GM23338 (cell line): ENCODE measurements at regions not wholly inside any gene's neighbourhood (a gene's known extent, or its start where the extent isn't known, plus 50 kb on each side); places are given as distances from the start of the nearest gene placed in this dataset.
A peak's percentile ranks its signal among the peaks of the same experiment; 100 is the strongest.

Experiments
- ATAC-seq: fragments of 200-7000 bp; cut with Tn5 transposase; 3 replicates; pipeline ENCODE4 v1.9.1; 2020
- DNase-seq: peaks from one replicate; pipeline ENCODE4 v3.0.0-alpha.2; 2015; ENCODE audit warnings: low spot score
- H2AFZ ChIP-seq: fragments of 200-600 bp; sonication (generic); 2 replicates; pipeline ENCODE4 v1.8.0; 2016; ENCODE audit warnings: antibody characterized with exemption, mild to moderate bottlenecking, moderate library complexity
- H3F3A ChIP-seq: fragments of 200-600 bp; sonication (generic); replicated peaks from 2 replicates; pipeline ENCODE4 v1.8.0; 2017; ENCODE audit warnings: antibody characterized with exemption, mixed run types, low read depth
- H3K27ac ChIP-seq: fragments of 200-600 bp; sonication (generic); 2 replicates; pipeline ENCODE4 v1.6.1; 2016; ENCODE audit warnings: low read depth
- H3K27me3 ChIP-seq: fragments of 200-600 bp; sonication (generic); 2 replicates; pipeline ENCODE4 v1.8.0; 2016; ENCODE audit warnings: mild to moderate bottlenecking, mixed run types, moderate library complexity; ENCODE audit not compliant: insufficient read depth
- H3K36me3 ChIP-seq: fragments of 200-600 bp; sonication (generic); 2 replicates; pipeline ENCODE4 v1.8.0; 2016; ENCODE audit warnings: mild to moderate bottlenecking; ENCODE audit not compliant: insufficient read depth
- H3K4me1 ChIP-seq: fragments of 200-600 bp; sonication (generic); 2 replicates; pipeline ENCODE4 v1.8.0; 2016; ENCODE audit warnings: mild to moderate bottlenecking, moderate library complexity; ENCODE audit not compliant: insufficient read depth
- H3K4me2 ChIP-seq: fragments of 200-600 bp; sonication (generic); 2 replicates; pipeline ENCODE4 v1.7.1; 2017; ENCODE audit warnings: mixed run types
- H3K4me3 ChIP-seq: fragments of 200-600 bp; sonication (generic); 2 replicates; pipeline ENCODE4 v1.6.1; 2016; ENCODE audit warnings: mixed run types
- H3K79me2 ChIP-seq: fragments of 200-600 bp; sonication (generic); replicated peaks from 2 replicates; pipeline ENCODE4 v1.8.0; 2017; ENCODE audit warnings: mild to moderate bottlenecking; ENCODE audit not compliant: insufficient read depth
- H3K9me2 ChIP-seq: fragments of 200-600 bp; sonication (generic); 2 replicates; pipeline ENCODE4 v1.8.0; 2017; ENCODE audit not compliant: insufficient read depth
- H4K20me1 ChIP-seq: fragments of 200-600 bp; sonication (generic); replicated peaks from 2 replicates; pipeline ENCODE4 v1.8.0; 2017; ENCODE audit warnings: mild to moderate bottlenecking; ENCODE audit not compliant: insufficient read depth
- H3K27ac Mint-ChIP-seq: 2 replicates; pipeline ENCODE4 v1.8.0; 2020; ENCODE audit warnings: inconsistent platforms, mild to moderate bottlenecking, moderate library complexity, mixed read lengths
- H3K27me3 Mint-ChIP-seq: 3 replicates; pipeline ENCODE4 v1.8.0; 2022; ENCODE audit warnings: low read depth, mild to moderate bottlenecking, moderate library complexity, mixed read lengths, inconsistent platforms; ENCODE audit not compliant: insufficient read depth, poor library complexity
- H3K36me3 Mint-ChIP-seq: 3 replicates; pipeline ENCODE4 v1.8.0; 2021; ENCODE audit warnings: low read depth, mild to moderate bottlenecking, inconsistent platforms, moderate library complexity, mixed read lengths
- H3K4me1 Mint-ChIP-seq: 3 replicates; pipeline ENCODE4 v1.8.0; 2020; ENCODE audit warnings: mild to moderate bottlenecking, inconsistent platforms, mixed read lengths
- H3K4me3 Mint-ChIP-seq: 3 replicates; pipeline ENCODE4 v1.8.0; 2021; ENCODE audit warnings: moderate library complexity, mild to moderate bottlenecking, inconsistent platforms, mixed read lengths
- H3K9me3 Mint-ChIP-seq: 3 replicates; pipeline ENCODE4 v1.8.0; 2020; ENCODE audit warnings: moderate library complexity, mild to moderate bottlenecking, inconsistent platforms, mixed read lengths
- CREB1 ChIP-seq: fragments of 250-450 bp; sonication (Bioruptor Pico); IDR thresholded peaks from 2 replicates; pipeline ENCODE4 v1.5.0; 2020; ENCODE audit warnings: low read depth, mild to moderate bottlenecking, moderate library complexity
- CTCF ChIP-seq, 2 experiments: fragments of 200-600 bp in 1 of 2; sonication (generic) in 1 of 2; conservative IDR thresholded peaks; 2 replicates each; pipeline versions ENCODE4 v1.5.1 to v1.6.1; 2016 to 2017; ENCODE audit warnings: antibody characterized with exemption in 2 of 2, low read depth in 2 of 2, mild to moderate bottlenecking in 2 of 2, moderate library complexity in 1 of 2
- EZH2phosphoT487 ChIP-seq: fragments of 200-600 bp; sonication (generic); IDR thresholded peaks from one replicate; pipeline ENCODE4 v1.8.1; 2018; ENCODE audit warnings: antibody characterized with exemption; ENCODE audit not compliant: unreplicated experiment
- JUNB ChIP-seq: IDR thresholded peaks from one replicate; pipeline ENCODE4 v1.6.1; 2016; ENCODE audit warnings: antibody characterized with exemption; ENCODE audit not compliant: unreplicated experiment
- POLR2AphosphoS5 ChIP-seq: IDR thresholded peaks from 2 replicates; pipeline ENCODE4 v1.6.1; 2016; ENCODE audit warnings: antibody characterized with exemption, low read depth
- REST ChIP-seq: IDR thresholded peaks from one replicate; pipeline ENCODE4 v1.6.1; 2018; ENCODE audit warnings: antibody characterized with exemption; ENCODE audit not compliant: unreplicated experiment
- STAT1 ChIP-seq: IDR thresholded peaks from one replicate; pipeline ENCODE4 v1.6.1; 2016; ENCODE audit warnings: antibody characterized with exemption; ENCODE audit not compliant: unreplicated experiment
- ZNF462 ChIP-seq: fragments of 250-450 bp; sonication (Bioruptor Pico); IDR thresholded peaks from 2 replicates; pipeline ENCODE4 v1.5.0; 2020; ENCODE audit warnings: mild to moderate bottlenecking, moderate library complexity

GRCh38 chr3:88267-88666 is 108.3 kb upstream of the CHL1 start (continued):
- TF ChIP-seq CTCF (conservative IDR thresholded peaks at IDR 0.05; ENCODE audit: low read depth in 2 of 2) = no peak

- Histone ChIP-seq H3K27ac (no peak overlapping the region), H3K4me2 (no peak overlapping the region), H4K20me1 (no peaks in the 10 kb centered on the region), H3K79me2 (no peaks in the 10 kb centered on the region), H3K36me3 (no peaks in the 10 kb centered on the region), H3F3A (no peaks in the 10 kb centered on the region), H3K27me3 (no peaks in the 10 kb centered on the region), H3K4me1 (peaks cover 7% of the 10 kb centered on the region; the same call in 1 of the 2 replicates), H2AFZ (peak overlapping the region; percentile 1), H3K4me3 (no peak overlapping the region), H3K9me2 (no peaks in the 10 kb centered on the region)
- H3K27ac Mint-ChIP-seq = no peak overlapping the region
- H3K27me3 Mint-ChIP-seq = no peaks in the 10 kb centered on the region
- no peak for DNase-seq
- no peak for ATAC-seq
- H3K4me3 Mint-ChIP-seq = no peak overlapping the region
- peaks cover 95% of the 10 kb centered on the region for H3K9me3 Mint-ChIP-seq
- H3K4me1 Mint-ChIP-seq = no peaks in the 10 kb centered on the region
- TF ChIP-seq POLR2AphosphoS5 (no peak), EZH2phosphoT487 (no peak), ZNF462 (no peak), CREB1 (CRISPR knock-in tag) (no peak), CTCF (conservative IDR thresholded peaks at IDR 0.05; ENCODE audit: low read depth in 2 of 2) (no peak), STAT1 (no peak), REST (no peak), JUNB (no peak)
- H3K36me3 Mint-ChIP-seq = peaks cover 20% of the 10 kb centered on the region; the same call in 2 of the 3 replicates
Measured at GRCh38 chr3:93746-94145, 102.8 kb upstream of the CHL1 start.
